Body of pancreas (tissue), 4 donors: ENCODE measurements at regions not wholly inside any gene's neighbourhood (a gene's known extent, or its start where the extent isn't known, plus 50 kb on each side); places are given as distances from the start of the nearest gene placed in this dataset.

Experiments
- POLR2A ChIP-seq, 3 donors: fragments of 450-650 bp; IDR thresholded peaks; one replicate each; pipeline ENCODE4 v1.6.1; 2016; ENCODE audit warnings: antibody characterized with exemption in 3 of 3, mild to moderate bottlenecking in 2 of 3
- TF ChIP-seq, protein P1 (sequence below), 7 experiments: fragments of 450-650 bp in 4 of 7; fragments of 200-600 bp in 3 of 7; sonication (generic) in 3 of 7; IDR thresholded peaks; one replicate each; pipeline ENCODE4 v1.5.1; 2016 to 2019; ENCODE audit warnings: antibody characterized with exemption in 7 of 7

DNA sequence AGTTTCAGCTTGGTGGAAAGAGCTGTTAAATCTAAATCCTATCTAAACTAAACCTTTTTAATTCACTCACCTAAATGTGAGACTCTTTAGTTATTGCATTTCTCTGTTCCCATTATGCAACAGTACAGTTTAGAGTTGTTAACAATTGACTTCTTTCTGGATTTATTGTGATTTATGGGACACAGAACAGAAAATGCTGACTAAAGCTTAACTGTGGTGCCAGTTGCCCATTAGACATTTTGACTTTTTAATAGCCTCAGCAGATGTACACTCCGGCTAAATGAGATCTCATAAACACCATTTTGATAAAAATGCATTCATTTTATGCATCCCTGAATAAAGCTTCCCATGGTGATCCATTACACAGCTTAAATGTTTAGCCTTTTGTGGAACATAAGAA lies 356.6 kb downstream of the CASP12 start:
- TF ChIP-seq POLR2A (IDR thresholded peaks at IDR 0.05), result no peak
- TF ChIP-seq, protein P1, sequence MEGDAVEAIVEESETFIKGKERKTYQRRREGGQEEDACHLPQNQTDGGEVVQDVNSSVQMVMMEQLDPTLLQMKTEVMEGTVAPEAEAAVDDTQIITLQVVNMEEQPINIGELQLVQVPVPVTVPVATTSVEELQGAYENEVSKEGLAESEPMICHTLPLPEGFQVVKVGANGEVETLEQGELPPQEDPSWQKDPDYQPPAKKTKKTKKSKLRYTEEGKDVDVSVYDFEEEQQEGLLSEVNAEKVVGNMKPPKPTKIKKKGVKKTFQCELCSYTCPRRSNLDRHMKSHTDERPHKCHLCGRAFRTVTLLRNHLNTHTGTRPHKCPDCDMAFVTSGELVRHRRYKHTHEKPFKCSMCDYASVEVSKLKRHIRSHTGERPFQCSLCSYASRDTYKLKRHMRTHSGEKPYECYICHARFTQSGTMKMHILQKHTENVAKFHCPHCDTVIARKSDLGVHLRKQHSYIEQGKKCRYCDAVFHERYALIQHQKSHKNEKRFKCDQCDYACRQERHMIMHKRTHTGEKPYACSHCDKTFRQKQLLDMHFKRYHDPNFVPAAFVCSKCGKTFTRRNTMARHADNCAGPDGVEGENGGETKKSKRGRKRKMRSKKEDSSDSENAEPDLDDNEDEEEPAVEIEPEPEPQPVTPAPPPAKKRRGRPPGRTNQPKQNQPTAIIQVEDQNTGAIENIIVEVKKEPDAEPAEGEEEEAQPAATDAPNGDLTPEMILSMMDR (IDR thresholded peaks at IDR 0.05), result no peak
